ENCODE measurements at regions not wholly inside any gene's neighbourhood (a gene's known extent, or its start where the extent isn't known, plus 50 kb on each side); places are given as distances from the start of the nearest gene placed in this dataset.
"Not testable (repeated sequence)": the region's sequence is repeated elsewhere in the genome, so short reads cannot be mapped to it uniquely, and the experiment has no call there.

DNA sequence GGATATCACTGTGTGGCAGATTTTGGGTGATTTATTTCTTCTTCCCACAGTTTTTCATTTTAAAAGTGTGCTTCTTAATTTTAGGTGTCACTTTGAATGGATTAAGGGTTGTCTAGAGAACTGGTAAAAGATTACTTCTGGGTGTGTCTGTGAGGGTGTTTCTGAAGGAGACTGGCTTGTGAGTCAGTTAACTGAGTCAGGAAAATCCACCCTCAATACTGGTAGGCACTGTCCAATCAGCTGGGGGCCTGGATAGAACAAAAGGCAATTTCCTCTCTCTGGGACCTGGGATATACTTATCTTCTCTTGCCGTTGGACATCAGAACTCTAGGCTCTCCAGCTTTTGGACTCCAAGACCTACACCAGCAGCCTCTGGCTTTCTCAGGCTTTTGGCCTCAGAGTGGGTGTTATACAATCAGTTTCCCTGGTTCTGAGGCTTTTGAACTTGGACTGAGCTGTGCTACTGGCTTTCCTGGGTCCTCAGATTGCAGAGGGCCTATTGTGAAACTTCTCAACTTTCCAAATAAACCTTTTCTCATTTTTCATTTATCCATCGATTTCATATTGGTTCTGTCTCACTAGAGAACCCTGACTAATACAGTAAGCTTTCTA, 413.1 kb downstream of the GBA3 start:
- H3K4me3 ChIP-seq (ENCODE audit: low read length) = no peak overlapping the region
- TF ChIP-seq, protein P1, sequence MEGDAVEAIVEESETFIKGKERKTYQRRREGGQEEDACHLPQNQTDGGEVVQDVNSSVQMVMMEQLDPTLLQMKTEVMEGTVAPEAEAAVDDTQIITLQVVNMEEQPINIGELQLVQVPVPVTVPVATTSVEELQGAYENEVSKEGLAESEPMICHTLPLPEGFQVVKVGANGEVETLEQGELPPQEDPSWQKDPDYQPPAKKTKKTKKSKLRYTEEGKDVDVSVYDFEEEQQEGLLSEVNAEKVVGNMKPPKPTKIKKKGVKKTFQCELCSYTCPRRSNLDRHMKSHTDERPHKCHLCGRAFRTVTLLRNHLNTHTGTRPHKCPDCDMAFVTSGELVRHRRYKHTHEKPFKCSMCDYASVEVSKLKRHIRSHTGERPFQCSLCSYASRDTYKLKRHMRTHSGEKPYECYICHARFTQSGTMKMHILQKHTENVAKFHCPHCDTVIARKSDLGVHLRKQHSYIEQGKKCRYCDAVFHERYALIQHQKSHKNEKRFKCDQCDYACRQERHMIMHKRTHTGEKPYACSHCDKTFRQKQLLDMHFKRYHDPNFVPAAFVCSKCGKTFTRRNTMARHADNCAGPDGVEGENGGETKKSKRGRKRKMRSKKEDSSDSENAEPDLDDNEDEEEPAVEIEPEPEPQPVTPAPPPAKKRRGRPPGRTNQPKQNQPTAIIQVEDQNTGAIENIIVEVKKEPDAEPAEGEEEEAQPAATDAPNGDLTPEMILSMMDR (conservative IDR thresholded peaks at IDR 0.05; ENCODE audit: low read length) = no peak
- no peak for DNase-seq (ENCODE audit: low read depth)

DNA sequence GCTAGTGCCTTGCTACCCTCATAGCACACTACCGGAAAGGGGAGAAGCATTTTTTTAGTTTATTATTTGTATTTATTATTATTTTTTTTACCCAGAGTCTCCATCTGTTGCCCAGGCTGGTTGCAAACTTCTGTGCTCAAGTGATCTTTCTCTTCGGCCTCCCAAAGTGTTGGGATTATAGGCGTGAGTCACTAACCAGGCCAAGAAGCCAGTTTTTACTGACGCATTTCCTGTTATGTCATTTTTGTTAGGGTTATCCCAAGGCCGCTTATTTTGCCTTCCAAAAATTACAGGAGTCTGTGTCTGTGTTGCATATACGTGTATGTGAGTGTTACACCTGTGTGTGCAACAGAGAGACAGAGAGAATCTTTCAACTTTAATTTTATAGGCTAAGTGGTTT, 404.5 kb downstream of the GBA3 start:
- TF ChIP-seq, protein P1 (conservative IDR thresholded peaks at IDR 0.05; ENCODE audit: low read length) = no peak
- H3K4me3 ChIP-seq (ENCODE audit: low read length) = no peak overlapping the region
- peak; percentile 58 for DNase-seq (ENCODE audit: low read depth)

DNA sequence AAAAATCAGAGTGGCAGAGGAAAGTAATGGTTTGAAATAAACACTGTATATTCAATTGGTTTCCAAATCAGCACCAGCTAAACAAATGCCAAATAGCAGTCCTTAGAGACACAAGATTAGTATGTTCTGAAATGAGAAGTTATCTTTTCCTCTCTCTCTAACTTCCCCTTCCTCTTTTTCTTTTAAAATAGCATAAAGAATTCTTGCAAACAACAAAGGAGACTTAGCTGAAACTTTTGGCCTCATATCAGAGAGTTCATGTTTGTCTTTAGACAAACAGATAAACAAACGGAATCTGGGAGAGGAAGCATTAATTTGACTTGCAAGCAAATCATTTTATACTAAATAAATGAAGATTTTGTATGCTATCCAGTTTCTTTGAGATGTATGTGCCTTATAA, 399.0 kb downstream of the GBA3 start:
- no peak overlapping the region for H3K4me3 ChIP-seq (ENCODE audit: low read length)
- TF ChIP-seq, protein P1 (conservative IDR thresholded peaks at IDR 0.05; ENCODE audit: low read length) = no peak

GRCh38 chr4:23085249-23085568, 392.5 kb downstream of the GBA3 start:
- H3K4me3 ChIP-seq (ENCODE audit: low read length) = no peak overlapping the region
- DNase-seq (ENCODE audit: low read depth) = no peak

More for the DNA sequence above, 399.0 kb downstream of the GBA3 start:
- DNase-seq (ENCODE audit: low read depth) = no peak

GRCh38 chr4:23084559-23085248, 392.0 kb downstream of the GBA3 start:
- H3K4me3 ChIP-seq (ENCODE audit: low read length) = no peak overlapping the region
- TF ChIP-seq, protein P1 (conservative IDR thresholded peaks at IDR 0.05; ENCODE audit: low read length) = no peak
- no peak for DNase-seq (ENCODE audit: low read depth)

More at GRCh38 chr4:23085249-23085568, 392.5 kb downstream of the GBA3 start:
- TF ChIP-seq, protein P1 (conservative IDR thresholded peaks at IDR 0.05; ENCODE audit: low read length) = no peak

- no peak for DNase-seq (ENCODE audit: low read depth)
- TF ChIP-seq, protein P1 (conservative IDR thresholded peaks at IDR 0.05; ENCODE audit: low read length) = no peak
- no peak overlapping the region for H3K4me3 ChIP-seq (ENCODE audit: low read length)
Observed at GRCh38 chr4:23083391-23083790, 390.7 kb downstream of the GBA3 start.

DNA sequence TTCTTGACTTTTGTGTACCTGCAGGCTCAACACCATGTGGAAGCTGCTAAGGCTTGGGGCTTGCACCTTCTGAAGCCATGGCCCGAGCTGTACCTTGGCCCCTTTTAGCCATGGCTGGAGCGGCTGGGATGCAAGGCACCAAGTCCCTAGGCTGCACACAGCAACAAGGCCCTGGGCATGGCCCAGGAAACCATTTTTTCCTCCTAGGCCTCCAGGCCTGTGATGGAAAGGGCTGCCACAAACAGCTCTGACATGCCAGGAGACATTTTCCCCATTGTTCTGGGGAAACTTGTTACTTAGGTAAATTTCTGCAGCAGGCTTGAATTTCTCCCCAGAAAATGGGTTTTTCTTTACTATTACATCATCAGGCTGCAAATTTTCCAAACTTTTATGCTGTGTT, 387.4 kb downstream of the GBA3 start:
- not testable (repeated sequence) for H3K4me3 ChIP-seq (ENCODE audit: low read length); DNase-seq (ENCODE audit: low read depth)
